ENCODE measurements at regions not wholly inside any gene's neighbourhood (a gene's known extent, or its start where the extent isn't known, plus 50 kb on each side); places are given as distances from the start of the nearest gene placed in this dataset.
A peak's percentile ranks its signal among the peaks of the same experiment; 100 is the strongest.

- peak; percentile 46 for DNase-seq
These were observed 78.6 kb downstream of the ARF6 start for GRCh38 chr14:49971156-49972130.

DNA sequence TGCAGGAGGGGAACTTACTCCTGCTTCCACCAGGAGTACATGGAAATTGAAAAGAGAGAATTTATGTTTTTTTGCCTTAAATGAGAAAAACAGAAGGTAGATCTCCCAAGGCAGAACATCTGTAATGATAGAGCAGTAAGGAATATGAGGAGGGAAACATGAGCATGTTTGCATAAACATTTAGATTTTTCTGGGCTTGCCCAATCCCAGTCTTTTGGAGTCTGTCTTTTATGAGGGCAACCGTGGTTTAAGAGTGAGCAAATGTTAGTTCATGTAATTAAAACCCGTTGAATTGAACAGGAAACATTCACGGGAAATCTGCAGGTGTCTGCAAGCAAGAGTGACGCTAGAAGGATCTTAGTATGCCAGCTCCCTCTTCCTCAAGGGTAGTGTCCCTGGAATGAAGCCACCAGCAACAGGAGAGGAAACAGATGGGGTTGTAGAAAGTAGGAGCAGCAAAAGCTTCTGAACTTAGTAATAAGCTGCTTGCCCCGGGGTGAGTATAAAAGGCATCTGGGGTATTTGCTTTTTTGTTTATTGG lies 79.3 kb downstream of the ARF6 start:
- DNase-seq: peak; percentile 15

DNA sequence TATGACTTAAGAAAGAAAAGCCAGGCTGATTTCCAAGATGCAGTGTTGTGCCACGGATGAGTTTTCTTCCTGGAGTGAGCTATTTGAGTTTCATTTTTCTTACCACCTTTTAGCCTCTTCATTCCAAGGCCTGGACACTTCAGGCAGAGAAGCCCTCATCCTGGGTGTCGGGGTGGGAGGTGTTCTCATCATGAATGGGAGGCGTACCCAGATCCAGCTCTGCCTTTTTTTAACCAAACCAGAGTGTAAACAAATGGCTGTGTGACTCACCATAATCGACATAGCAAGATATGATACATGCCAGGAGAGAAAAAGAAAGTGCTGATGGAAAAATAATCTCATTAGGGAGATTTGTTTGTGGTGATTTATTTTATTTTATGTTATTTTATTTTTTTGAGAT lies 79.9 kb downstream of the ARF6 start:
- no peak for DNase-seq

- no peak for DNase-seq
These were observed 82.4 kb downstream of the ARF6 start for GRCh38 chr14:49975276-49975675.

DNA sequence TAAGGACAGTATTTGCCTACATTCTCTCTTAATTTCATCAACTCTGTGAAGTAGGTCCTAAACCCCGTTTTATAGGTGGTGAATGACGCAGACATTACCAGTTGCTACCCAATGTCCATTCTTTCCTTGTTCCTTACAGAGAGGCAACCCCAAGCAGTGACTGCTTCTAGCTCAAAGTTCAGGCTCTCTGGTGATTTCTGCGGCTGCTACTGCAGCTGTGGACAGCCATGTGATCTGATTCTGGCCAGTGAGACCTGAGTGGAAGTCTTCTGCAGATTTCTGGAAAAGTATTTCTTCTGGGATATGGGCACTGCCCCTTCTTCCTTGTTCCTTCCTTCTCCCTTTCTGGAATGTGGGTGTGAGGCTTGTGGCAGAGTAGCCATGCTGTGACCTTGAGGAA lies 82.9 kb downstream of the ARF6 start:
- DNase-seq: no peak

DNA sequence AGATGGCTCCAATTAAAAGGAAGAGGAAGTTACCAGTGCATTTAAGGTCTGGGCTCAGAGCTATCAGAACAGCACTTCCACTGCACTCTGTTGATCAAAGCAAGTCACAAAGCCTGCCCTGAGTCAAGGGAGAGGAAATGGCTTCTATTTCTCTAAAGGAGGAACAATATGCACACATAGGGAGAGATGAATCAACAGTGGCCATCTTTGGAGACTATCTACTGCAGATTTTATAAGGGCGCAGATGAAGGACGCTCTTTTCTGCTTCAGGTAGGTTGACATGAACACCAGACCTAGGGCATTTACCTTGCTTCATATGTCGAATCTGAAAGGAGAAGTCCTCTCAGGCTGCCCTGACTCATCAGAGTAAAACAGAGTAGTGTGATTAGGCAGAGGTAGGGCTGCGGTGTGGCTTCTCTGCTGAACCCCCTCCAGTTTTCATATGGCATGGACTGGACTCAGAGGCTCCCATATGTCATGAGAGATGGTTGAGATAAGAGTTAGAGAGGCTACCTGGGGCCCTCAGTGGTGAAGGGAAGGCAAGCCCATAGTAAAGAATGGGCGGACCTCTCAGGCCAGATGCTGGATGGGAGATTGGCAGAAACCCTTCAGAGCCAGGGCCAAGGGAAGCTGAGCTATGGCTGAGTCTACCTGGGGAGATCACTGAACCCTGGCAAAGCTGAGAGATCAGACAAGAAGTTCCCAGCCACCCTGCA lies 84.4 kb downstream of the ARF6 start:
- no peak for DNase-seq

DNA sequence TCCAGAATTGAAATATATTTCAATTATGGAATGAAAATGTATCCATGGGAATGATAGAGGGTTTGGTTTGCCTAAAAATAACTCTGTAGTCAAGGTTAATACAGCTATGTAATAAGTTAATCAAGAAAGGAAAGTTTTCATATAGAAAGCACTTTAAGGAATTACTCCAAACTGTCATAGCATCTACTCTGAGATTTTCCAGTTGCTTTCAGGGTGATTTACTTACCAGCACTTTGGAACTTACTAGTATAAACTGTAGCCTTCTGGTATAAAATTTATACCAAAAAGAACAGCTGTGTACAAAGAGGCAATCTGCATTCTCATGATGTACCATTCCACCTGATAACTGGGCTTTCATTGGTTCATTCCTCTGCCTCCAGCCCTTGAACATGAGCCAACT lies 87.1 kb downstream of the ARF6 start:
- no peak for DNase-seq

DNA sequence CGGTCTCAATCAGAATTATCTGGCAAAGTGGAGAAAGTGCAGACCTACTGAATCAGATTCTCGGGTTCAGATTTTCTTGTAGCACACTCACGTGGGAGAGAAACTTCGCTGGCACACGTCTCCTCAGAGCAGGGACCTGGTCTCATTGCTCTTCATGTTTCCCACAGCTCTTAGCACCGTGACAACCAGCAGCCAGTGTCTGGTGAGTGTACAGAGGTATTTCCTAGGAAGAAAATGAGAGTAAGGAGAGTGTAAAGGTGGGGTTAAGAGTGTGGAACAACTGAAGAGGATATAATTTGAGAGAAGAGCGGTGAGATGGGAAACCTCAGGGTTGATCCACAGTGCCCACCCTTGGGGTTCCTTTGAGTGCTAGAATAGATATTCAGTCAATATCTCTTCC lies 89.2 kb downstream of the ARF6 start:
- no peak for DNase-seq

DNA sequence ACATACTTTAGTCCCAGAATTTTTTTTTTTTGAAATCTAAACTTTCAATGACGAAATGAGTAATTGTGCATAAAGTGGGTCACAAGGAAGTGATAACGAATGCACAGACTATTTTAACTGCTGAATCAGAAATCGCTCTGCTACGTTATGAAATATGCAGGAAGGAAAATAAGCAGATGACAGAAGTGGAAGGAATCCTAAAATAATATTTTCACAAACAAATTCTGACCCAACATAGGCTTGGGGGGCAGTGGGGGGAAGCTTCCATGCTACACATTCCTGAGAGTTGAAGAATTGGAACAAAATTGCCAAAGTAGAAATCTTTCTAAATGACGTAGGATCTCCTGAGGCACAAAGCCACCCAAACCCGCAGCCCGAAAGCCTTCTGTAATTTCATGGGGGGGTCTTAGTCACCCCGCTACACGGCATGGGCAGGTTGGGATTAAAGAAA lies 89.6 kb downstream of the ARF6 start:
- no peak for DNase-seq

DNA sequence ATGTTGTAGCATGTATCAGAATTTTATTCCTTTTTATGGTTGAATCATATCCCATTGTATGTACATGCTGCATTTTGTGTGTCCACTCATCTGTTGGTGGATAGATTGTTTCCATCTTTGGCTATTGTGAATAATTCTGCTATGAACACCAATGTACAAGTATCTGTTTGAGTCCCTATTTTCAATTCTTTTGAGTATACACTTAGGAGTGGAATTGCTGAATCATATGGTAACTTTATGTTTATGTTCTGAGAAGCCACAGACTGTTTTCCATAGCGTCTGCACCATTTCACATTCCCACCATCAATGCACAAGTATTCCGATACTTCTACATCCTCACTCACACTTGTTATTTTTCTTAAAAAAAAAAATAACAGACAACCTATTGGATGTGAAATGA lies 91.5 kb downstream of the ARF6 start:
- DNase-seq: no peak

GRCh38 chr14:49986343-49987014 lies 93.6 kb downstream of the ARF6 start:
- DNase-seq: no peak

DNA sequence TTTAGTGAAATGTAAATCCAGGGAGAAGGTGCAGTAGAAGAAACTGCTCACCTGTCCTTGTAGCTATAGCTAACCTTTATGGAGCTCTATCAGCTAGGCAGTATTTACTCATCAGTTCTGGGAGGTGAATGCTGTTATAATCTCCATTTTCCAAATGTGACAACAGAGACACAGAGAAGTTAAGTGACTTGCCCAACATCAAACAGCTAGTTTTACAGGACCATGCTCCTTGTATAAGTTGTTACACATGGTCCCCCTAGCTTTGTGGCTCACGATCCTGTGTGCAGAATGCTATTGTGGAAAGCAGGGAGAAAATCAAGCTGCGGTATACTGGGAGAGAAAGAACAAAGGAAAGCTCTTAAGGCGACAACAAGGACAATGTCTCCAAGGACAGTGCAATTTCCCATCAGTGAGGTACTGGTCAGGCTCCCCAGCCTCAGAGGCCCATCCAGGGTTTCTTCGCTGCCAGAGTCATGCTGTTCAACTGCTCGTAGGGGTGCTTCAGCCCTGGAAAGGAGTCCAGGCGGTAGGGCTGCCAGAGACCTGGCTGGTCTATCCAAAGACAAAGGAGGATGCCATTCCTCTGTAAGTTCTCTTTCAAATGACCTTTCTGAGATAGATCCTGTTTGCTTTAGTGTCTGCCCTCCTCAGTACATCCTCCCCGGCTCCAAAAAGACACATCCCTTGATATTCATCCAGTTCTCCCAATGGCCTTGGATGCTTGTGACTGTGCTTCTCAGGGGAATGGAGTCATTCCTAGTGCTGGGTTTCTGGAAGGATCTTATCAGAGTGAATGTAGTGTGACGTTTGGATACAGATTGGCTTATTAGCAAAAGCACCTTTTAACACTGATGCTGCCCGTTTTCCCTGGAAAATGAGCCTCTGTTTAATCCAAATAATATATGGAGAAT lies 95.5 kb downstream of the ARF6 start:
- no peak for DNase-seq

DNA sequence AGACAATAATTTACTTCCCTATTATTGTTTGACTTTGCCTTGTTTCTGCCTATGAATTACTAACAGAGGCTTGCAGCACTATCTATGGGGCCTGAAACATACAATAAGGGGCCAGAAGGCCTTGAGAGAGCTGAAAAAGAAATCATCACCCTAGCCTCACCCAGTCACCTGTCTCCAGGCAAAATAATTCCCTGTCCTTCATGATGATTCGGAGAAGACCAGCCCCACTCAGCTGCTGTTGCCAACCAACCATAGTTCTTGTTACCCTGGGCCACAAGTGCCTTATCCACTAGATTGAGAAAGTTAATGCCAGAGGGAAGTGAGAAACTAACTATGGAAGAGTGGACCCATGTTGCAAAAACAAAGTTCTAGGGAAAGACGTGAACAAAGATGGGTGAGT lies 97.1 kb downstream of the ARF6 start:
- no peak for DNase-seq

DNA sequence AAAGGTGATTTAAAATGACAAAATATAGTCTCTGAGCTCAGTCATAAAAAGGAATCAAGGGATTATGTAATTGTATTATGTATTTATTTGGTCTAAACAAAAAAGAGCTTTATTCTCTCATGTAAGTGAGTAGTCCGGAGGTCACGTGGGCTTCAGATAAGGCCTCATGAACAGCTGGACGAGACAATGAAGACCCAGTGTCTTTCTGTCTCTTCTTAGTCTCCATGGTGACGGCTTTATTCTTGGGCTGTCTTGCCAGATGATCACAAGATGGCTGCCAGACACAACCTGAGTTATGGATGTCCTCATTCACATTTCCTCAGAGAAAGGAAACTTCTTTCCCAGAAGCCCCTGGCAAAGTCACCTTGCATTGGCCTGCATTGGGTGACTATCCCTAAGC lies 98.6 kb downstream of the ARF6 start:
- no peak for DNase-seq

GRCh38 chr14:49992036-49992435 lies 99.2 kb downstream of the ARF6 start:
- DNase-seq: no peak

- DNase-seq: no peak
These were observed 99.6 kb downstream of the ARF6 start for GRCh38 chr14:49992448-49992847.

GRCh38 chr14:49992901-49993339 lies 100.0 kb downstream of the ARF6 start:
- DNase-seq: no peak

DNA sequence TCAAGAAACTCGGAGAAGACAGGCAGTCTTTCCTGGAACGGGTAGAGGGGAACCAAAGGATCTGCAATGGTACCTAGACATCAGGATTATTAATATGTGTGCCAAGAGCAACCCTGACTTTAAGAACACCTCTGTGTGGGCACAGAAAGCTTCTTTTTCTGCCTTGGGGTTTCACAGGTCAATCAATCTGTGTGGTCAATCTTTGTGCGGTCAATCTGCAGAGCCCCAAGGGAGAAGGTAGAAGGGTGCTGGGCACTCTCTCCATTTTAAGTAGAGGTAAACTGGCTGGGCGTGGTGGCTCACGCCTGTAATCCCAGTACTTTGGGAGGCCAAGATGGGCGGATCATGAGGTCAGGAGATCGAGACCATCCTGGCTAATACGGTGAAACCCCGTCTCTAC lies 100.7 kb downstream of the ARF6 start:
- DNase-seq: no peak

- no peak for DNase-seq
These were observed 102.2 kb downstream of the ARF6 start for GRCh38 chr14:49994951-49995561.

DNA sequence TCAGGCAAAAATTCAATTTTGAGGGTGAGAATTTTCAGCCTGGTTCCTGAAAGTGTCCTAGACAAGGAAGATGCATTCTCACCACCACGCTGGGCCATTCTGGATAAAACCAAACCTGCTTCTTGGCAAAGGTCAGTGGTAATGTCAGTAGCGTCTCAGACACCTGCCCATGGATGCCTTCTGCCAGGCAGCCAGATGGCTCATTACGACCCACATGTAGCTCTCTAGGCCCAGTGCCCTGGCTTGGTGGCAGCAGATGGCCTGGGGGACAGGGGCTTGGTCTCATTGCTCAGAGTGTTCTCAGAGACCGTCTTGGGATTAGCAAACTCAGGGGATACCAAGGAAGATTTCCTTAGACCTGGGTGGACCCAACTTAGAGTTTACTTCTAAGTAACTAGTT lies 105.1 kb downstream of the ARF6 start:
- no peak for DNase-seq

- DNase-seq: no peak
These were observed 106.4 kb downstream of the ARF6 start for GRCh38 chr14:49999146-49999761.

Data from SHP77 treated with DMSO at 0.1 percent for 48 hours (cell line).